ENCODE measurements at regions not wholly inside any gene's neighbourhood (a gene's known extent, or its start where the extent isn't known, plus 50 kb on each side); places are given as distances from the start of the nearest gene placed in this dataset.

DNA sequence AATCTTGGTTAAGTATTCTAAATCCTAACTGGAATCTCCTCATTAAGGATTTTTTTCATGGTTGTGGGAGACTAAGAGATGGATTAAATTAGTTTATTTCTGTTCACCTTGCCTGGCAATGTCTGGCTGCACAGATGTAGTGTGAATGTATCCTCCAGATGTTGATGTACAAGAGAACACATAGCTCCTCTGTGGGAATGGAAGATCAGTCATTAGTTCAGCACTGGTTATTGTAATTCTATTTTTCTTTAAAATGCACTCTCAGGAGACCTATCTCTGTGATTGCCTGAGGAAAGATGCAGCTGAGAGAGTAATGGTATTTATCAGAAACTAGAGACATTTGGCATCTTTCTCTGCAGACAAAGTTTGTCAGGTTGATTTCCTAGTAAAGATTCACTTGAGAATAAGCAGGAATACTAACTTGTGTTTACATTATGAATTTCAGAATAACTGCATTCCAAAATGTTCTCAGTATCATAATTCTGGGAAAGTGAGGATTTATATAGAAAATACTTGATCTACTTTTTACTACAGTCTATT is 178.6 kb downstream of the GIPC2 start:
- Histone ChIP-seq H3K27ac (ENCODE audit: insufficient read depth in 1 of 2, low read depth in 1 of 2, low read length in 2 of 2, poor library complexity in 1 of 2, severe bottlenecking in 2 of 2) (no peak overlapping the region), H3K4me1 (ENCODE audit: control extremely low read depth in 1 of 4, control insufficient read depth in 4 of 4, insufficient read depth in 4 of 4, low read length in 3 of 4) (no peaks in the 10 kb centered on the region), H3K4me3 (ENCODE audit: control insufficient read depth in 1 of 7, extremely low read depth in 1 of 7, insufficient read depth in 4 of 7, low read depth in 2 of 7, low read length in 6 of 7) (no peak overlapping the region), H3K9me3 (ENCODE audit: control extremely low read depth in 1 of 5, control insufficient read depth in 4 of 5, insufficient read depth in 2 of 5, low read depth in 1 of 5, low read length in 4 of 5) (peaks cover 0 to 4% (median 0%) of the 10 kb centered on the region in 5 experiments), H3K36me3 (ENCODE audit: control insufficient read depth in 4 of 4, insufficient read depth in 4 of 4, low read length in 3 of 4) (no peaks in the 10 kb centered on the region), H3K27me3 (replicated peaks in 2 of 5; ENCODE audit: control insufficient read depth in 4 of 5, insufficient read depth in 5 of 5, low read length in 4 of 5) (no peaks in the 10 kb centered on the region)
- CTCF ChIA-PET = no interaction called here
- DNase-seq = no peak
- POLR2A ChIA-PET = no interaction called here

DNA sequence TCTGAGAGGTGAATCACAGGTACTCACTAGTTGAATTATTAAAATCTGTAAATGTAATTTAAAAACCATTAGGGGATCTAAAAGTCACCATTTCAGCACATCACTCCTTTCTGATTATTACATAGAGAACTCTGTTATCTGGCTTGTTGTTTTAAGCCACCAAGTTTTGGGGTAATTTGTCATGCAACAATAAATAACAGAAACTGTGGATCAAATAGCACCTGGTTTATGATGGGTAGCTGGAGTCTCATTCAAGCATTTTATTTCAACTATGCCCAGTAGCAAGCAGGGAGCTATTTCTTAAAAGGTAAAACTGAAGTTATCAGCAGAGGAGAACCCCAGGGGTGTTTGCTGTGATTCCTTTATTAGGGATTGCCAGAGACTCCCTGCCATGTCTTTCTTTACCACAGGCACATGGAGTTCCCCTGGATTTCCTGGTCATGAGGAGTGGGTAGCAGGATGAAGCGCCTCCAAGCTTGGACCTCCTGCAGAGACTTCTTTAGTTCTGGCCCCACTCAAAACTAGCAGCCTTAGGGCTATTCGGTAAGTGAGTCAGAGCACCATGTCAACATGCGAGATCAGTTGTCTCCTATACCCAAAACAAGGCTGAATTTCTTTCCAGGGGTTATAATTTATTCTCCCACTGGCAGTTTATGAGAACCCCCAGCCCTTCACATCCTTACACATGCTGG is 179.2 kb downstream of the GIPC2 start:
- H3K27me3 ChIP-seq (replicated peaks in 2 of 5; ENCODE audit: control insufficient read depth in 4 of 5, insufficient read depth in 5 of 5, low read length in 4 of 5) = no peaks in the 10 kb centered on the region

DNA sequence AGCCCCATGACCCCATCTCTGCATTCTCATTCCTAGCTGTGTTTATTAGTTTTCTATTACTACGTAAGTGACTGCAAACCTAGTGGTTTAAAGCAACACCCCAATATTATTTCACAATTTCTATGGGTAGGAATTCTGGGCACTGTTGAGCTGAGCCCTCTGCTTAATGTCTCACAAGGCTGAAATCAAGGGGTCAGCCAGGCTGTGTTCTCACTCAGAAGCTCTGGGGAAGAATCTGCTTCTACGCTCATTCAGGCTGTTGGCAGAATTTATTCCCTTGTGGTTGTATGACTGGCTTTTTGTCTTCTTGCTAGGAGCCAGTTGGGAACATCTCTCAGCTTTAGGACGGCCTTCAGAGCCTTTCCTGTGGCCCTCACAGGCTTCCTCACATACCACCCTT is 181.0 kb downstream of the GIPC2 start:
- no peaks in the 10 kb centered on the region for H3K36me3 ChIP-seq (ENCODE audit: control insufficient read depth in 4 of 4, insufficient read depth in 4 of 4, low read length in 3 of 4)
- CTCF ChIA-PET = interaction anchor here (0.9 kb wide), 1 partner anchor 18 kb away, joined by 3 read pairs; no protein-coding TSS in a partner anchor
- H3K9me3 ChIP-seq (ENCODE audit: control extremely low read depth in 1 of 5, control insufficient read depth in 4 of 5, insufficient read depth in 2 of 5, low read depth in 1 of 5, low read length in 4 of 5) = peaks cover 0 to 4% (median 0%) of the 10 kb centered on the region in 5 experiments
- H3K27me3 ChIP-seq (replicated peaks in 2 of 5; ENCODE audit: control insufficient read depth in 4 of 5, insufficient read depth in 5 of 5, low read length in 4 of 5) = no peaks in the 10 kb centered on the region
- H3K4me1 ChIP-seq (ENCODE audit: control extremely low read depth in 1 of 4, control insufficient read depth in 4 of 4, insufficient read depth in 4 of 4, low read length in 3 of 4) = no peaks in the 10 kb centered on the region
- DNase-seq = no peak
- H3K27ac ChIP-seq (ENCODE audit: insufficient read depth in 1 of 2, low read depth in 1 of 2, low read length in 2 of 2, poor library complexity in 1 of 2, severe bottlenecking in 2 of 2) = no peak overlapping the region
- POLR2A ChIA-PET = no interaction called here
- H3K4me3 ChIP-seq (ENCODE audit: control insufficient read depth in 1 of 7, extremely low read depth in 1 of 7, insufficient read depth in 4 of 7, low read depth in 2 of 7, low read length in 6 of 7) = no peak overlapping the region
- 95% methylated on average over 2 of the region's 3 CpGs for WGBS (ENCODE audit: insufficient coverage)

More for the DNA sequence above, 179.2 kb downstream of the GIPC2 start:
- DNase-seq = no peak
- Histone ChIP-seq H3K4me1 (ENCODE audit: control extremely low read depth in 1 of 4, control insufficient read depth in 4 of 4, insufficient read depth in 4 of 4, low read length in 3 of 4) (no peaks in the 10 kb centered on the region), H3K27ac (ENCODE audit: insufficient read depth in 1 of 2, low read depth in 1 of 2, low read length in 2 of 2, poor library complexity in 1 of 2, severe bottlenecking in 2 of 2) (no peak overlapping the region), H3K4me3 (ENCODE audit: control insufficient read depth in 1 of 7, extremely low read depth in 1 of 7, insufficient read depth in 4 of 7, low read depth in 2 of 7, low read length in 6 of 7) (no peak overlapping the region), H3K36me3 (ENCODE audit: control insufficient read depth in 4 of 4, insufficient read depth in 4 of 4, low read length in 3 of 4) (no peaks in the 10 kb centered on the region), H3K9me3 (ENCODE audit: control extremely low read depth in 1 of 5, control insufficient read depth in 4 of 5, insufficient read depth in 2 of 5, low read depth in 1 of 5, low read length in 4 of 5) (peaks cover 0 to 4% (median 0%) of the 10 kb centered on the region in 5 experiments)
- ChIA-PET POLR2A (no interaction called here), CTCF (no interaction called here)
- WGBS (ENCODE audit: insufficient coverage) = 53% methylated on average over 3 of the region's 3 CpGs

DNA sequence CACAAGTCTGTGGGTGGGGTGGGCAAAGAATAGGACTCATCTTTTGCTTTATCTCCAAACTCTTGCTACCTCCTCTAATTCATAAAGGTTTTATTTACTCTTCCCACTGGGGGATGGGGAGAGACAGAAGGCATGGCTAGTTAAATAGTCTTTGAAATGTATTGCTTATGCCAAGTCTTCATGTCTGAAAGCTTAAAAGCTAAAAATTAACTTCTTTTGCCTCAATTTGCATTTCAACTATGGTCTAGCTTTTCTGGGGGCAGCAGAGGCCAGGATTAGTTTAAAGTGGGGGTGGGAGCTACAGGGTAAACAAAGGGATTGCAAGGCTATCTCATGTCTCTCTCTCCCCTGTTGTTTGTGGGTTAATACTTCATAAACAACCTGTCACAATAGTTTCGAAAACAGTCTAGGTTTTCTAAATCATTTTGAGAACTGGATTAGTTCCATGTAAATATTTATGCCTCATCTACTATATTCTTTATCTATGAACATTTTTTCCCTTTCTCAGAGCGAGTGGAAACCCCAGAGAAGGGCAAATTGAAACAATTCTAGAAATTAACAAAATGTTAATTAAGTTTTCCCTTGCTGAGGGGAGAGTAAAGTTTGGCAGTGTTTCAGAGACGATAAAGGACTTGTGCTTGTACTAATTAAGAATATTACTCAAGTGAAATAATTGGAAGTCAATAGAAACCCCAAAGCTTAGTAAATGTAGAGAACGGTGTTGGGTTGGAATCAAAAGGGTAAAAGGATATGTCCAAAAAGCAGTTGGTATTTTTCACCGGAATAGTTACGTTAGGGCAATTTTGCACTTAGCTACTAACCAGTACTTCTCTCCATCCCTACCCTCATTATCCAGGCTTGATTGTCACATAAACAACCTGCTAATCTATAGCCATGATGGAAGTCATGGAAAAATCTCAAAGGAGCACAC is 182.2 kb downstream of the GIPC2 start:
- no peaks in the 10 kb centered on the region for H3K36me3 ChIP-seq (ENCODE audit: control insufficient read depth in 4 of 4, insufficient read depth in 4 of 4, low read length in 3 of 4)
- peaks cover 0 to 2% (median 0%) of the 10 kb centered on the region in 5 experiments for H3K27me3 ChIP-seq (replicated peaks in 2 of 5; ENCODE audit: control insufficient read depth in 4 of 5, insufficient read depth in 5 of 5, low read length in 4 of 5)
- H3K4me1 ChIP-seq (ENCODE audit: control extremely low read depth in 1 of 4, control insufficient read depth in 4 of 4, insufficient read depth in 4 of 4, low read length in 3 of 4) = no peaks in the 10 kb centered on the region
- no peak overlapping the region for H3K4me3 ChIP-seq (ENCODE audit: control insufficient read depth in 1 of 7, extremely low read depth in 1 of 7, insufficient read depth in 4 of 7, low read depth in 2 of 7, low read length in 6 of 7)
- ChIA-PET POLR2A (no interaction called here), CTCF (no interaction called here)
- 92% methylated on average over 2 of the region's 6 CpGs for WGBS (ENCODE audit: insufficient coverage)
- H3K27ac ChIP-seq (ENCODE audit: insufficient read depth in 1 of 2, low read depth in 1 of 2, low read length in 2 of 2, poor library complexity in 1 of 2, severe bottlenecking in 2 of 2) = no peak overlapping the region
- DNase-seq = no peak
- H3K9me3 ChIP-seq (ENCODE audit: control extremely low read depth in 1 of 5, control insufficient read depth in 4 of 5, insufficient read depth in 2 of 5, low read depth in 1 of 5, low read length in 4 of 5) = peaks cover 0 to 4% (median 0%) of the 10 kb centered on the region in 5 experiments

DNA sequence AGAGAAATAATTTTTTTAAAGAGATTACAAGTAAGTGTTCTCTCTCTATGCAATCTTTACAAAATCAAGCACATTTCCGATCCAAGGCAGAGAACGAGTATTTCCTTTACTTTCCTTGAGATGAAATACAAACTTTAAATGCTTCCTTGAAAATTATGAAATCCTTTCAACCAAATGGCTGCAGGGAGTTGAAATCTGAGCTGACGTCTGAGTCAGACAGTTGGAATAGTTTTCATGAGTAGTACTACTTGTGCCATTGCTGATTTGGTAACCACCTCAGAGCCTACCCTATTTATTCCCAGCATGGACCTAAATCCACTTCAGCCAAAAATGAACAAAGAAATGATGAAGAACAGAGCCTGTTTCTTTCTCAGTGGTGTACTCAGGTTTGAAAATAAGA is 183.6 kb downstream of the GIPC2 start:
- POLR2A ChIA-PET = no interaction called here
- no peak for DNase-seq

DNA sequence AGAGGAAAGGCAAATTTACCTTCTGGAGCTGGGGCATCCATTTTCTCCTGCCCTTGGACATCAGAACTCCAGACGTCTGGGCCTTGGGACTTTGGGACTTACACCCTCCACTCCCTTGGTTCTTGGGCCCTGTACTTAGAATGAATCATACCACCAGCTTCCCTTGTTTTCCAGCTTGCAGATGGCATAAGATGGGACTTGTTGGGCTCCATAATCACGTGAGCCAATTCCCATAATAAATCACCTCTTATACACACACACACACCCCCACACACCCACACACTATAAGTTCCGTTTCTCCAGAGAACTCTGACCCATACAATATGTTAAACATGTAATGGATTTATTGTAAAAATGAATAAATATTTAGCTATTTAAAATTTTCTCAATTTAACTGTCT is 185.7 kb downstream of the GIPC2 start:
- no peak for DNase-seq
- WGBS (ENCODE audit: insufficient coverage) = 75% methylated on average over 1 of the region's 3 CpGs
- ChIA-PET CTCF (no interaction called here), POLR2A (no interaction called here)
- Histone ChIP-seq H3K9me3 (ENCODE audit: control extremely low read depth in 1 of 5, control insufficient read depth in 4 of 5, insufficient read depth in 2 of 5, low read depth in 1 of 5, low read length in 4 of 5) (peaks cover 0 to 4% (median 0%) of the 10 kb centered on the region in 5 experiments), H3K4me3 (ENCODE audit: control insufficient read depth in 1 of 7, extremely low read depth in 1 of 7, insufficient read depth in 4 of 7, low read depth in 2 of 7, low read length in 6 of 7) (no peak overlapping the region), H3K4me1 (ENCODE audit: control extremely low read depth in 1 of 4, control insufficient read depth in 4 of 4, insufficient read depth in 4 of 4, low read length in 3 of 4) (no peaks in the 10 kb centered on the region), H3K27me3 (replicated peaks in 2 of 5; ENCODE audit: control insufficient read depth in 4 of 5, insufficient read depth in 5 of 5, low read length in 4 of 5) (peaks cover 0 to 2% (median 0%) of the 10 kb centered on the region in 5 experiments), H3K27ac (ENCODE audit: insufficient read depth in 1 of 2, low read depth in 1 of 2, low read length in 2 of 2, poor library complexity in 1 of 2, severe bottlenecking in 2 of 2) (no peak overlapping the region), H3K36me3 (ENCODE audit: control insufficient read depth in 4 of 4, insufficient read depth in 4 of 4, low read length in 3 of 4) (no peaks in the 10 kb centered on the region)

More for the DNA sequence above, 183.6 kb downstream of the GIPC2 start:
- 100% methylated on average over 2 of the region's 3 CpGs for WGBS (ENCODE audit: insufficient coverage)
- H3K27ac ChIP-seq (ENCODE audit: insufficient read depth in 1 of 2, low read depth in 1 of 2, low read length in 2 of 2, poor library complexity in 1 of 2, severe bottlenecking in 2 of 2) = no peak overlapping the region
- no peak overlapping the region for H3K4me3 ChIP-seq (ENCODE audit: control insufficient read depth in 1 of 7, extremely low read depth in 1 of 7, insufficient read depth in 4 of 7, low read depth in 2 of 7, low read length in 6 of 7)
- peaks cover 0 to 4% (median 0%) of the 10 kb centered on the region in 5 experiments for H3K9me3 ChIP-seq (ENCODE audit: control extremely low read depth in 1 of 5, control insufficient read depth in 4 of 5, insufficient read depth in 2 of 5, low read depth in 1 of 5, low read length in 4 of 5)
- no peaks in the 10 kb centered on the region for H3K36me3 ChIP-seq (ENCODE audit: control insufficient read depth in 4 of 4, insufficient read depth in 4 of 4, low read length in 3 of 4)
- H3K4me1 ChIP-seq (ENCODE audit: control extremely low read depth in 1 of 4, control insufficient read depth in 4 of 4, insufficient read depth in 4 of 4, low read length in 3 of 4) = no peaks in the 10 kb centered on the region
- CTCF ChIA-PET = no interaction called here
- peaks cover 0 to 2% (median 0%) of the 10 kb centered on the region in 5 experiments for H3K27me3 ChIP-seq (replicated peaks in 2 of 5; ENCODE audit: control insufficient read depth in 4 of 5, insufficient read depth in 5 of 5, low read length in 4 of 5)

DNA sequence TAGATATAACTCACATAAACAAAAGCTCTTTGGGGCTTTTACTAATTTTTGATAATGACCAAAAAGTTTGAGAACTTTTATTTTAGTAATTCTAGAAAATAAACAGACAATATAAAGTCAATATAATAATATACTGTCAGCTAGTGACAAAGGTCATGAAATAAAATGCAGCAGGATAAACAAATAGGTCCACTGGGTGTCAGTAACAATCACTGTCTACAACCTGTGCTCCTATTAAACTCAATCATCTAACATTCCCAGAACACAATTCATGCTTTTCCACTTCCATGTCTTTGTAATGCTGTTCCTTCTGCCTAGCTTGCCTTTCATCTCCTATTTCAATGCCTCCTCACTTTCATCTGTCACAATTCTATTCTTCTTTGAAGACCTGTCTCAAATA is 186.1 kb downstream of the GIPC2 start:
- Histone ChIP-seq H3K9me3 (ENCODE audit: control extremely low read depth in 1 of 5, control insufficient read depth in 4 of 5, insufficient read depth in 2 of 5, low read depth in 1 of 5, low read length in 4 of 5) (peaks cover 0 to 2% (median 0%) of the 10 kb centered on the region in 5 experiments), H3K4me1 (ENCODE audit: control extremely low read depth in 1 of 4, control insufficient read depth in 4 of 4, insufficient read depth in 4 of 4, low read length in 3 of 4) (no peaks in the 10 kb centered on the region), H3K27ac (ENCODE audit: insufficient read depth in 1 of 2, low read depth in 1 of 2, low read length in 2 of 2, poor library complexity in 1 of 2, severe bottlenecking in 2 of 2) (no peak overlapping the region), H3K36me3 (ENCODE audit: control insufficient read depth in 4 of 4, insufficient read depth in 4 of 4, low read length in 3 of 4) (no peaks in the 10 kb centered on the region), H3K27me3 (replicated peaks in 2 of 5; ENCODE audit: control insufficient read depth in 4 of 5, insufficient read depth in 5 of 5, low read length in 4 of 5) (peaks cover 0 to 2% (median 0%) of the 10 kb centered on the region in 5 experiments), H3K4me3 (ENCODE audit: control insufficient read depth in 1 of 7, extremely low read depth in 1 of 7, insufficient read depth in 4 of 7, low read depth in 2 of 7, low read length in 6 of 7) (no peak overlapping the region)
- ChIA-PET POLR2A (no interaction called here), CTCF (no interaction called here)
- DNase-seq = no peak
